Activated T-cell treated with anti-CD3 and anti-CD28 coated beads, Interleukin-2, amount 50 U/mL, for 72 hours (primary cell): ENCODE measurements at regions not wholly inside any gene's neighbourhood (a gene's known extent, or its start where the extent isn't known, plus 50 kb on each side); places are given as distances from the start of the nearest gene placed in this dataset.
"Not testable (repeated sequence)": the region's sequence is repeated elsewhere in the genome, so short reads cannot be mapped to it uniquely, and the experiment has no call there.

ENCODE experiments used
- ATAC-seq, 2 donors: fragments of 150-1000 bp; cut with Tn5 transposase; replicated peaks in 1 of 2; 2 replicates each; pipeline ENCODE4 v1.10.0; 2021; ENCODE audit warnings: moderate library complexity in 2 of 2, mild to moderate bottlenecking in 1 of 2
- DNase-seq, 2 donors: peaks; one replicate each; pipeline ENCODE4 v3.0.0; 2021 to 2022; ENCODE audit warnings: mixed read lengths in 1 of 2
- H3K27ac Mint-ChIP-seq: one replicate; pipeline ENCODE4 v1.8.0; 2022; ENCODE audit warnings: mild to moderate bottlenecking, moderate library complexity, mixed read lengths
- H3K27me3 Mint-ChIP-seq: one replicate; pipeline ENCODE4 v1.8.0; 2022; ENCODE audit warnings: low read depth, mixed read lengths
- H3K36me3 Mint-ChIP-seq, 2 donors: one replicate each; pipeline ENCODE4 v1.8.0; 2022; ENCODE audit warnings: mixed read lengths in 2 of 2, mild to moderate bottlenecking in 1 of 2; ENCODE audit not compliant: insufficient read depth in 2 of 2
- H3K4me1 Mint-ChIP-seq: one replicate; pipeline ENCODE4 v1.8.0; 2022; ENCODE audit warnings: low read depth, mixed read lengths
- H3K4me3 Mint-ChIP-seq, 2 donors: one replicate each; pipeline ENCODE4 v1.8.0; 2022; ENCODE audit warnings: mild to moderate bottlenecking in 2 of 2, mixed read lengths in 2 of 2, moderate library complexity in 2 of 2
- H3K9me3 Mint-ChIP-seq, 2 donors: one replicate each; pipeline ENCODE4 v1.8.0; 2022; ENCODE audit warnings: mixed read lengths in 2 of 2

DNA sequence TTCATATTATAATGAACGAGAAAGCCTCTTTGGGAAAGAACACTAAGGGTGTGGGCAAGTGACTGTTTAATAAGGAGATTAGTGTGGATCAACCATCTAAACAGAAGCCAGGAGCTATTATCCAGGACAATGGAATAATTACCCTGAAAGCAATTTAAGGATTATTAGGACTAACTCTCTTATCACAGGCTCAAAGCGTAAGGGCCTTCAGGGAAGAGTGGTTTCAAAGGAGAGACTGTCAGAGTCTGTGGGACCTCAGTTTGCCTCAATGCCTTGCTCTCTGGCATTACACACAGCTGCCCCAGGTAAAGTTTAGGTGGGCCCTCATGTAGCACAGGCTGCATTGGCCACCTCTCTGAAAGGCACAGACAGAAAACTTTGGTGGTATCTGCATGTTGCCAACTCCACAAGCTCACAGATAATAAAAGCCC, 717.2 kb upstream of the ADGRL3 start:
- ATAC-seq (no peak), DNase-seq (no peak)
- no peaks in the 10 kb centered on the region for H3K27me3 Mint-ChIP-seq
- no peak overlapping the region for H3K4me3 Mint-ChIP-seq
- peaks cover 0 to 1% of the 10 kb centered on the region in 2 donors for H3K36me3 Mint-ChIP-seq
- H3K9me3 Mint-ChIP-seq: peaks cover 10 to 11% of the 10 kb centered on the region in 2 donors
- H3K27ac Mint-ChIP-seq: no peak overlapping the region
- no peaks in the 10 kb centered on the region for H3K4me1 Mint-ChIP-seq

DNA sequence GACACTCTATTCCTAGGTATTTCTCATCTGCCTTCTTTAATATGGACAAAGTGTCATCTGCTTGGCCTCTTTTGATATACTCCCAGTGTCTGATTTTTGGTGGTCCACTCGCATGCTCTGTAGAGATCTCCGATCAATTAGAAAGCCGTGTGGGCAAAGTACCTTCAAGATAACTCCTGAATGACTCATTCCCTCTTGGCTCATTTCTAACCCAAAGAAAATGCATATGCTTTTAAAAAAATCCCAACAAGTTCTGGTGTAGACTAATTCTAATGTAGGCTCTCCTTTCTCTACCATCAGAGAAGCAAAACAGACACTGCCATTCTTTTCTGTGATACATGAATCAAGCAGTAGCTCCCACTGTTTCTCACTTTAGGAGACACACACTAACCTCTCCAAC, 714.9 kb upstream of the ADGRL3 start:
- Mint-ChIP-seq H3K4me3 (no peak overlapping the region), H3K27ac (no peak overlapping the region), H3K9me3 (peaks cover 8 to 11% of the 10 kb centered on the region in 2 donors)

DNA sequence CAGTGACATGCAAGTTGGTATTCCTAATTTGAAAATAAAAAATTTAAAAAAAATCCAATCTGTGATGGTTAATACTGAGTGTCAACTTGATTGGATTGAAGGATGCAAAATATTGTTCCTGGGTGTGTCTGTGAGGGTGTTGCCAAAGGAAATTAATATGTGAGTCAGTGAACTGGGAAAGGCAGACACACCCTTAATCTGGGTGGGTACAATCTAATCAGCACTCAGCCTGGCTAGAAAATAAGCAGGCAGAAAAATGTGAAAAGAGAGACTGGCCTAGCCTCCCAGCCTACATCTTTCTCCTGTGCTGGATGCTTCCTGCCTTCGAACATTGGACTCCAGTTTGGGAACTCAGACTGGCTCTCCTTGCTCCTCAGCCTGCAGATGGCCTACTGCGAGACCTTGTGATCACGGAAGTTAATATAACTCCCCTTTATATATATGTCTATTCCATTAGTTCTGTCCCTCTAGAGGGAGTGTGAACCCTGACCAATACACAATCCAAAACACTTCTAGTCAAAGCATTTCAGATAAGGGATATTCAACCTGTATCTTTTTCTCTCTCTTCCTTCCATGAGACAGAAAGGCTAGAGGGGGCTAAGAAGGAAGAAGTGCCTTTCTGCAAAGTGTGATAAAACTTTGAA, 712.9 kb upstream of the ADGRL3 start:
- not testable (repeated sequence) for H3K9me3 Mint-ChIP-seq

More for the DNA sequence above, 714.9 kb upstream of the ADGRL3 start:
- peaks cover 0 to 1% of the 10 kb centered on the region in 2 donors for H3K36me3 Mint-ChIP-seq
- no peak for DNase-seq
- H3K4me1 Mint-ChIP-seq: no peaks in the 10 kb centered on the region
- no peak for ATAC-seq
- no peaks in the 10 kb centered on the region for H3K27me3 Mint-ChIP-seq

DNA sequence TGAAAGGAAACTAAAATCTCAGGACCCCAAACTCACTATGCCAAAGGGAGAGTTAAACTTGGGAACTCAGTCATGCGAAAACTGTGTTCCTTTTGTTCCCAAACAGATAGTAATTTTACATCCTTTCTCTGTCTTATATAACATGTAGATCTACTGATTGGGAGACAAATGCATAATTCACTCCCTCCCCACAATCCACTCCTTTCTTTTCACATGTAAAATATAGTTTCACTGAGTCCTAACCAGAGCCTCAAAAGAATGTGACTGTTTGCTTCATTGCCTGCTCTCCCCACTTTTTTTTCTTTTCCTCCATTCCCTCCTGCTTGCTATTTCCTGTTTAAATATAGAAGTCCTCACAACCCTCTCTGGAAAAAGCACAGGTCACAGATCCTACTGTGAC, 699.3 kb upstream of the ADGRL3 start:
- Mint-ChIP-seq H3K27me3 (no peaks in the 10 kb centered on the region), H3K4me3 (no peak overlapping the region), H3K27ac (no peak overlapping the region), H3K4me1 (no peaks in the 10 kb centered on the region), H3K36me3 (peaks cover 0 to 2% of the 10 kb centered on the region in 2 donors), H3K9me3 (peaks cover 7 to 8% of the 10 kb centered on the region in 2 donors)
- no peak for ATAC-seq
- no peak for DNase-seq

More for the DNA sequence above, 712.9 kb upstream of the ADGRL3 start:
- H3K4me1 Mint-ChIP-seq, H3K27ac Mint-ChIP-seq, ATAC-seq, H3K4me3 Mint-ChIP-seq, H3K36me3 Mint-ChIP-seq, H3K27me3 Mint-ChIP-seq, DNase-seq: not testable (repeated sequence)

DNA sequence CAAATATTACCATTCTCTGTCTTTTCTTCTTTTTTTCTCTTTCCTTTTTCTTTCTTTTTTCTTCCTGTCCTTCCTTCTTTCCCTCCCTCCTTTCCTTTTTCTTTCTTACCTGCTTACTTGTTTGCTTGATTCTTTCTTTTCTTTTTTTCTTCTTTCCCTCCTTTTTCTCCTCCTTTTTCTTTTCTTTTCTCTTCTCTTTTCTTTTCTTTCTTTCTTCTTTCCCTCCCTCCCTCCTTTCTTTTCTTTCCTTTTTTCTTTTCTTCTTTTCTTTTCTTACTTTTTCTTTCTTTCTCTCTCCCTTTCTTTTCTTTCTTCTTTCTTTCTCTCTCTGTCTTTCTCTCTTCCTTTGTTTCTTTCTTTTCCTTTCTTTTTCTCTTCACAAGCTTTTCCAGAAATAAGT, 697.4 kb upstream of the ADGRL3 start:
- no peak for ATAC-seq
- Mint-ChIP-seq H3K4me3 (no peak overlapping the region), H3K27ac (no peak overlapping the region), H3K27me3 (no peaks in the 10 kb centered on the region), H3K4me1 (no peaks in the 10 kb centered on the region), H3K36me3 (peaks cover 0 to 3% of the 10 kb centered on the region in 2 donors), H3K9me3 (peaks cover 11 to 14% of the 10 kb centered on the region in 2 donors)
- DNase-seq: no peak

DNA sequence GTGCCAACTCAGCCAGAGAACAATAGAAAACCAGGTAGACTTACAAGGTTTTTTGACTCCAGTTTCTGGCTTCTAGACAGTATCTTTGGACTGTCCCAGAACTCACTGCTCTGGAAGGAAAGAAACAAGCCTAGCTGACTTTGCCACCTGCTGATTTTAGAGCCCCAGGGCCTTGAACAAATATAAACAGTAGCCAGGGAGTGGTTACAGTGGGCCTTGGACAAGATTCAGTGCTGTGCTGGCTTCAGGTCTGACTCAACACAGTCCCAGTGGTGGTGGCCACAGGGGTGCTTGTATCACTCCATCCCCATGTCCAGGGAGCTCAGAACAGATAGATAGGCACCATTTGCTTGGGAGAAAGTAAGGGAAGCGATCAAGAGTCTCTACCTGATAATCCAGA, 694.1 kb upstream of the ADGRL3 start:
- DNase-seq: no peak
- Mint-ChIP-seq H3K4me1 (no peaks in the 10 kb centered on the region), H3K36me3 (peaks cover 4 to 7% of the 10 kb centered on the region in 2 donors), H3K4me3 (no peak overlapping the region), H3K27ac (no peak overlapping the region), H3K9me3 (peaks cover 17 to 18% of the 10 kb centered on the region in 2 donors), H3K27me3 (no peaks in the 10 kb centered on the region)
- no peak for ATAC-seq

DNA sequence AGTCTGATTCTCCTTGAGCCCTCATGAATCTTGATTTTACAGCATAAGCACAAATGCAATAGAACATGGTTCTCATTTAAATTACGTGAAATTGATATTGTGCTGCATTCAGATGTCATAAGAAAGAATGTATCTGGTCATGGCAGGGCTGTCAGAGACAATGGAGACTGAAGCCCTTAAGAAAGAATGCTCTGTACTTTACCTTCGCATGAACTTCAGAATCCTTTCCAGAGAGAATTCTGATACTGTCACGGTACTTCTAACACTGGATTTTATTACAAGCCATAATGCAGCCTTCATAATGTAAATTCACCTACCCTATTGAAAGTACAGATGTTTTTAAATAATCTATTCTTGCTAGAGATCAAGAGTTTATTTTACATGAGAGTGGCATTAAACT, 677.9 kb upstream of the ADGRL3 start:
- no peak overlapping the region for H3K27ac Mint-ChIP-seq
- H3K9me3 Mint-ChIP-seq: peaks cover 5 to 8% of the 10 kb centered on the region in 2 donors
- no peak overlapping the region for H3K4me3 Mint-ChIP-seq
- ATAC-seq (no peak), DNase-seq (no peak)
- no peaks in the 10 kb centered on the region for H3K4me1 Mint-ChIP-seq
- no peaks in the 10 kb centered on the region for H3K36me3 Mint-ChIP-seq
- no peaks in the 10 kb centered on the region for H3K27me3 Mint-ChIP-seq

DNA sequence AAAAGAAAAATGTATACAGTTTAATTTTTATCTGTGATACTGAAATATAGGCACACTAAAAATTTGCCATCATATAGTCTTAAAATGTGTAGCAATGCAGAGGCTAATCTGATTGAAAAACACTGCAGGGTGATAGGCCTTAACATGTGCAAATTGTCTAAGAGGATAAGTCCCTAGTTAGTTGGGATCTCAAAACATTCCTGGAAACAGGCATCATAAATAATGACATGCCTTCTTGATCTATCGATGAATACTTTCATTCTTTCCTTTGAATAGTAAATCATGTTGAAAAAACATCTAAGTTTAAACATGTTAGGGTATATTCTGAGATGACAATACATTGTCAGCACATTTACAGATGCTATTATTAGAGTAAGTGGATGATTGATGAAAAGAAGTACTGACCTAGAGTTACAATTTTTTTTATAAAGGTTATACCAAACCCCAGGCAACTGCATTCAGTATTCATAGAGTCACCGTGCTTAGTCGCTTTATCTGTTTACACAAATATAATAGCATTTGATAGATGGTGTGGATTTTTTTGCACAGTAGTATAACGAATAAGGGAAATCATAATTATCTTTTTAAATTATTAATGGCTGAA, 668.2 kb upstream of the ADGRL3 start:
- peaks cover 8 to 14% of the 10 kb centered on the region in 2 donors for H3K9me3 Mint-ChIP-seq
- no peak for DNase-seq
- no peak overlapping the region for H3K4me3 Mint-ChIP-seq
- no peaks in the 10 kb centered on the region for H3K27me3 Mint-ChIP-seq
- H3K36me3 Mint-ChIP-seq: no peaks in the 10 kb centered on the region
- ATAC-seq: no peak
- H3K4me1 Mint-ChIP-seq: no peaks in the 10 kb centered on the region
- no peak overlapping the region for H3K27ac Mint-ChIP-seq

DNA sequence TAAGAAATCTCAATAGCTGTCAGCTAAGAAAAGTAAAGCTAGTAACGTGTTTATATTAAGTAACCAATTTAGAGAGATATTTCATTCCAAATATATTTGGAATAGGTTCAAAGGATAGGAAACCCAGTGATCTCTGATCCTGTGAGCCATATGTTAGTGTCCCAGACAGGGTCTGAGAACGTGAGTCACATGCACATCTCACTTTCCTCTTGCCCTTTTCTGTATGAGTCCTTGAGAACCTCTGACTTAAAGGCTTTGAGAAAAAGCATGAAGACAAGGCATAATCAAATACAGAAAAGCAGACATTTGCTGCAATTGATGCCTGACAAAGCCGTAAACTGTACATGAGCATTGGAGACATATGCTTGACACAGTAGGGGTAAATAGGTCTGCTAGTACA, 655.1 kb upstream of the ADGRL3 start:
- no peaks in the 10 kb centered on the region for H3K27me3 Mint-ChIP-seq
- no peak overlapping the region for H3K27ac Mint-ChIP-seq
- H3K36me3 Mint-ChIP-seq: peaks cover 1 to 3% of the 10 kb centered on the region in 2 donors
- no peak for ATAC-seq
- DNase-seq: no peak
- no peaks in the 10 kb centered on the region for H3K4me1 Mint-ChIP-seq
- peaks cover 12 to 18% of the 10 kb centered on the region in 2 donors for H3K9me3 Mint-ChIP-seq
- no peak overlapping the region for H3K4me3 Mint-ChIP-seq

DNA sequence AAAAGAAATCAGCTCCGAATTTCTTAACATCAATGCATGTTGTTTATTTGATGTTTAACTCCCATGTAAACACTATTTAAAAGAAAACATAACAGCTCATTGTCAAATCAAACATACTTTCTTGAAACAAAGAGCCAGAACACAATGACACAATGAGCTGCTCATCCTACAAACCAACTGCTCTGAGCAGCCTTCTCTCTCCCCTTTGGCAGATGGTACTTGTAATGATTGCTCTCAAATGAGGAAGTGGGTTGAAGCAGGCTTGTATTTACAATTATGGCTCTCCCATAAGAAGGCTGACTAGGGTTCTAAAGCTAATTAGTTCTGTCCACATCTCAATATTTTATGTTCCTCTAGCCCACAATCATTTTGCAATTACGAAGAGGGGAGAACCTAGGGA, 637.8 kb upstream of the ADGRL3 start:
- Mint-ChIP-seq H3K27ac (no peak overlapping the region), H3K9me3 (peaks cover 8 to 19% of the 10 kb centered on the region in 2 donors), H3K27me3 (no peaks in the 10 kb centered on the region), H3K4me3 (no peak overlapping the region), H3K4me1 (no peaks in the 10 kb centered on the region), H3K36me3 (no peaks in the 10 kb centered on the region)
- DNase-seq (no peak), ATAC-seq (no peak)

DNA sequence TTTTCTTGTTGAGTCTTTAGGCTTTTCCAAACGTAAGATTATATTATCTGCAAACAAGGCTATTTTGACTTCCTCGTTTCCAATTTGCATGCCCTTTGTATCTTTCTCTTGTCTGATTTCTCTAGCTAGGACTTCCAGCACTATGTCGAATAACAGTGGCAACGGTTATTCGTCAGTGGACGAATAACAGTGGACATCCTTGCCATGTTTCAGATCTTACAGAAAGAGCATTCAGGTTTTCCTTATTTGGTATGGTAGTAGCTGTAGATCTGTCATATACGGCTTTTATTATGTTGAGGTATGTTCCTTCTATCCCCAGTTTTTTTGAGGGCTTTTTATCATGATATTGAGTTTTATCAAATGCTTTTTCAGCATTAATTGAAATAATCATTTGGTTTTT, 634.6 kb upstream of the ADGRL3 start:
- Mint-ChIP-seq H3K9me3 (peaks cover 21% of the 10 kb centered on the region in 2 donors), H3K4me3 (no peak overlapping the region), H3K4me1 (no peaks in the 10 kb centered on the region), H3K27ac (no peak overlapping the region), H3K36me3 (peaks cover 0 to 2% of the 10 kb centered on the region in 2 donors), H3K27me3 (no peaks in the 10 kb centered on the region)
- ATAC-seq: no peak
- DNase-seq: no peak

DNA sequence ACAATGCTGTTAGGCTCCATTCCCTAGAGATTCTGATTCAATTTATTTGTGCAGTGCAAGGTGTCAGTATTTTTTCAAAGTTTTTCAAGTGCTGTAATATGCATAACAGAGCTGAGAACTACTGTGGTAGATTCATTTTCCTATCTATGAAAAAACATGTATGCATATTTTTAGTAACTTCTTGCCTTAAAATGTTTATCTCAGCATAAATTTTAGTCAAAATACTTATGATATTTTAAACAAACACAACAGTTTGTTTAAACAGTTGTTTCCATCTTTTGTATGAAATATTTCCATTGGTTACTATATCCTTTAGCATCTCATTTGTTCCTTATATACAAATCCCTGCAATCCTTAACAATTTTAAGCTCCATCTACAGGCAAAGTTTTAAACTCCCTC, 624.8 kb upstream of the ADGRL3 start:
- peaks cover 2 to 4% of the 10 kb centered on the region in 2 donors for H3K36me3 Mint-ChIP-seq
- peaks cover 6 to 10% of the 10 kb centered on the region in 2 donors for H3K9me3 Mint-ChIP-seq
- ATAC-seq (no peak), DNase-seq (no peak)
- no peaks in the 10 kb centered on the region for H3K27me3 Mint-ChIP-seq
- no peak overlapping the region for H3K27ac Mint-ChIP-seq
- no peaks in the 10 kb centered on the region for H3K4me1 Mint-ChIP-seq
- H3K4me3 Mint-ChIP-seq: no peak overlapping the region

DNA sequence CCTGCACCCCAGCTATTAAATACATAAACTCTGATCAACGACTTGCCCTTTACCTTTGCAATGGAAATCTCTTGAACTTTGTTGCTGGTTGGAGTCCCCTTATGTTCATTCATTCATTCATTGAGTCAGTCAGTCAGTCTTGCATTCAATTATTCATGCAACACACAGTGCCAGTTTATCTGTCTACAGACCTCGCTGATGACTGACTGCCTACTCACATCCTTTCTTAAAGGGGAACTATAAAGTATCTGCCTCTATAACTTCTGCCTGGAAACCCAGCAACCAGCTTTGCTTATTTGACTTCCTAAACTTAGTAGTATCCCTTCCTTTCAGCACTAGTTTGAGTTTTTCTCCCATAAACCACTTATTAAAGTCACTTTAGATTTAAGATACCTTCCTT, 620.8 kb upstream of the ADGRL3 start:
- peaks cover 2 to 4% of the 10 kb centered on the region in 2 donors for H3K36me3 Mint-ChIP-seq
- H3K27ac Mint-ChIP-seq: no peak overlapping the region
- no peaks in the 10 kb centered on the region for H3K4me1 Mint-ChIP-seq
- H3K27me3 Mint-ChIP-seq: no peaks in the 10 kb centered on the region
- ATAC-seq (no peak), DNase-seq (no peak)
- H3K9me3 Mint-ChIP-seq: peaks cover 4 to 10% of the 10 kb centered on the region in 2 donors
- no peak overlapping the region for H3K4me3 Mint-ChIP-seq
